Activated CD8-positive, alpha-beta T cell treated with anti-CD3 and anti-CD28 coated beads, Interleukin-2, amount 10 ng/mL, durations not matched to agents 7 days and 5 days (primary cell): ENCODE measurements at regions not wholly inside any gene's neighbourhood (a gene's known extent, or its start where the extent isn't known, plus 50 kb on each side); places are given as distances from the start of the nearest gene placed in this dataset.
"Not testable (repeated sequence)": the region's sequence is repeated elsewhere in the genome, so short reads cannot be mapped to it uniquely, and the experiment has no call there.

Experiments used
- ATAC-seq: fragments of 150-1000 bp; cut with Tn5 transposase; one replicate; pipeline ENCODE4 v1.10.0; 2021; ENCODE audit warnings: moderate library complexity
- CTCF ChIA-PET: fragments of 350-600 bp; sonication (Branson Sonifier 250); formaldehyde crosslinking; loops from one replicate; lab custom pipeline; 2021; ENCODE audit warnings: antibody characterized with exemption; lab: Charles Lee
- POLR2A ChIA-PET: fragments of 350-600 bp; sonication (Branson Sonifier 250); formaldehyde crosslinking; loops from one replicate; lab custom pipeline; 2021; ENCODE audit warnings: antibody characterized with exemption; lab: Charles Lee
- DNase-seq: peaks from one replicate; pipeline ENCODE4 v3.0.0-alpha.2; 2020
- H3K27ac Mint-ChIP-seq: one replicate; pipeline ENCODE4 v1.8.0; 2021; ENCODE audit warnings: mild to moderate bottlenecking, mixed read lengths
- H3K27me3 Mint-ChIP-seq: one replicate; pipeline ENCODE4 v1.8.0; 2021; ENCODE audit warnings: low read depth, mixed read lengths
- H3K36me3 Mint-ChIP-seq: one replicate; pipeline ENCODE4 v1.8.0; 2021; ENCODE audit warnings: low read depth, mixed read lengths
- H3K4me1 Mint-ChIP-seq: one replicate; pipeline ENCODE4 v1.8.0; 2021; ENCODE audit warnings: low read depth, mixed read lengths
- H3K4me3 Mint-ChIP-seq: one replicate; pipeline ENCODE4 v1.8.0; 2021; ENCODE audit warnings: mild to moderate bottlenecking, mixed read lengths
- H3K9me3 Mint-ChIP-seq: one replicate; pipeline ENCODE4 v1.8.0; 2022; ENCODE audit warnings: mixed read lengths; ENCODE audit not compliant: insufficient read depth

GRCh38 chr14:24710403-24711112 lies 76.6 kb upstream of the GZMB start:
- H3K4me3 Mint-ChIP-seq: no peak overlapping the region
- ChIA-PET CTCF (interaction anchor here (0.7 to 5.9 kb wide), 37 partner anchors 9 to 527 kb away, joined by 3 to 87 read pairs (median 4); partner anchors contain the start of genes GZMB and GZMH), POLR2A (no interaction called here)
- H3K27ac Mint-ChIP-seq: no peak overlapping the region
- no peaks in the 10 kb centered on the region for H3K36me3 Mint-ChIP-seq
- H3K9me3 Mint-ChIP-seq: no peaks in the 10 kb centered on the region
- H3K27me3 Mint-ChIP-seq: peaks cover 13% of the 10 kb centered on the region
- ATAC-seq: peak; percentile 81
- H3K4me1 Mint-ChIP-seq: peaks cover 18% of the 10 kb centered on the region
- DNase-seq: peak; percentile 77

DNA sequence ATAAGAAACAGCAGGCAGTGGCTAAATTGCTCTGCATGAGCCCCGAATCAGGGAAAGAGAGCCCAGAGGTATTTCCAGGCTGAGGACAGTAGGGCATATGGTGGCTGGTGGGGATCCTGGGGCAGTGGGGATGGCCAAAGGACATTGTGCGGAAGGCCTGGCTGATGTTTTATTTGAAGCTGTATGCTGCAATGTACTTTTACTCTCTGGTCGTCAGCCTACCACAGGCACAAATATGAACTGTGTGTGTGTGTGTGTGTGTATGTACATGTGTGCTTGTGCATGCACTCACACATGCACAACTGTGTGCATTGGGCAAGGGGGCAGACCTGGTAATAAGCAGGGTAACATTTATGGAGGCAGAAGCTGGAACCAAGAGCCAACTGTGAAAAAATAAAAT lies 74.7 kb upstream of the GZMB start:
- H3K36me3 Mint-ChIP-seq: no peaks in the 10 kb centered on the region
- DNase-seq (no peak), ATAC-seq (no peak)
- H3K9me3 Mint-ChIP-seq: no peaks in the 10 kb centered on the region
- H3K27ac Mint-ChIP-seq: no peak overlapping the region
- POLR2A ChIA-PET: no interaction called here
- H3K4me1 Mint-ChIP-seq: peaks cover 20% of the 10 kb centered on the region
- CTCF ChIA-PET: interaction anchor here (1.2 to 5.9 kb wide), 9 partner anchors 9 to 103 kb away, joined by 4 to 87 read pairs (median 26); no protein-coding TSS in a partner anchor
- H3K4me3 Mint-ChIP-seq: no peak overlapping the region
- peaks cover 5% of the 10 kb centered on the region for H3K27me3 Mint-ChIP-seq

DNA sequence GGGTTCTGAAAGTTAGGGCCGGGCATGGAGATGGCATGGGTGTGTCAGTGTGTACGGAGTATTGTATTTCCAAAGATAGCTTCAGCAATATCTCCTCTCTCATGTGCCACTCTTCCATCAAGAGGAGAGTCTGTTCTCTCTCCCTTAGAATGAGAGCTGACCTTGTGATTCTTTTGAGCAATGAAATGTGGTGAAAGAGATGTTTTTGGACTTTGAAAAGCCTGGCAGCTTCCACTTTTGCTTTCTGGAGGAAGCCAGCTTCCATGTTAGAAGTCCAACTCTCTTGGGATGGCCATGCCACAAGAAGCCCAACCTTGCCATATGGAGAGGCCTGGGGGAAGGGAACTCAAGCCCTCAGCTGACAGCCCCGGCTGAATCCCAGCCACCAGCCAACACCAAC lies 72.4 kb upstream of the GZMB start:
- CTCF ChIA-PET: interaction anchor here (0.9 to 3.3 kb wide), 6 partner anchors 22 to 426 kb away, joined by 3 to 9 read pairs (median 4); no protein-coding TSS in a partner anchor
- H3K9me3 Mint-ChIP-seq: no peaks in the 10 kb centered on the region
- DNase-seq: no peak
- no peak overlapping the region for H3K4me3 Mint-ChIP-seq
- H3K4me1 Mint-ChIP-seq: peaks cover 20% of the 10 kb centered on the region
- peaks cover 4% of the 10 kb centered on the region for H3K27me3 Mint-ChIP-seq
- no peak for ATAC-seq
- no peaks in the 10 kb centered on the region for H3K36me3 Mint-ChIP-seq
- no peak overlapping the region for H3K27ac Mint-ChIP-seq
- POLR2A ChIA-PET: no interaction called here

DNA sequence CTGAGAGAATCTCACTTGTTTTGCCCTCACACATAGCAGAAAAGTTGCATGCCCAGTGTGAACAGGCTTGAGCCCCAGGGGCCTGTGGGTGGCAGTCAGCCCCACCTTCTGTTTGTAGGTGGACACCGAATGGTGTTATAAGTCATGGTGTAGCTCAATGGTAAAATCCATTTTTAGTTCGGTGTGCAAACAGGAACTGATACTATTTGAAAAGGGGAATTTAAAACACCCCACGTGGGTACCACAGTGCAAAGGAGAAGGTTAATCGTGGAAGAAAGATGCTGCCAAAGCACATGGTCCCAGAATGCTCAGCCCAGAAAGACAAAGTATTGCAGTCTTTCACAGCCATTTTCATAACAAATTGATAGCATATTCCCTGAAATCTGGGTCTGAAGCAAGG lies 71.8 kb upstream of the GZMB start:
- no peak overlapping the region for H3K27ac Mint-ChIP-seq
- POLR2A ChIA-PET: no interaction called here
- DNase-seq: no peak
- no peak for ATAC-seq
- no peak overlapping the region for H3K4me3 Mint-ChIP-seq
- peaks cover 19% of the 10 kb centered on the region for H3K4me1 Mint-ChIP-seq
- H3K27me3 Mint-ChIP-seq: peaks cover 4% of the 10 kb centered on the region
- no peaks in the 10 kb centered on the region for H3K36me3 Mint-ChIP-seq
- H3K9me3 Mint-ChIP-seq: no peaks in the 10 kb centered on the region
- CTCF ChIA-PET: interaction anchor here (0.9 to 3.3 kb wide), 6 partner anchors 22 to 426 kb away, joined by 3 to 9 read pairs (median 4); no protein-coding TSS in a partner anchor

GRCh38 chr14:24701062-24701461 lies 67.1 kb upstream of the GZMB start:
- Mint-ChIP-seq H3K27ac (no peak overlapping the region), H3K4me3 (no peak overlapping the region), H3K36me3 (peaks cover 4% of the 10 kb centered on the region), H3K27me3 (no peaks in the 10 kb centered on the region), H3K4me1 (peaks cover 37% of the 10 kb centered on the region), H3K9me3 (peaks cover 3% of the 10 kb centered on the region)
- DNase-seq (no peak), ATAC-seq (no peak)
- ChIA-PET CTCF (interaction anchor here (3.0 kb wide), 1 partner anchor 9 kb away, joined by 40 read pairs; no protein-coding TSS in a partner anchor), POLR2A (no interaction called here)

DNA sequence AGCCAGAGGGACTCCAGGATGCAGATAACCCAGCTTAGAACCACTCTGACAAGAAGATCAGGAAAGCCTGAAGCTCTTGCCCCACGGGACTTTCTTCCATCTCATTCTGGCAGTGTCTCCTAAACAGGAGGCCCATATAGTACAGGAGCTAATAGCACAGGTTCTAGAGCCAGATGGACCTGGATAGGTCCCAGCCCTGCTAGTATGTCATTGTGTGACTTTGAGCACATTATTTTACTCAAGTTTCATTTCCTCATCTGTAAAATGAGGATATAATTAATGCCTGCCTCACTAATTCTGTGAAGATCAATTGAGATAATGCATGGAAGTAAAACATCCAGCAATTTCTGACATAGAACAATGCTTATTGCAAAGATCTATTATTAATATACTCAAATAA lies 66.5 kb upstream of the GZMB start:
- Mint-ChIP-seq H3K27ac (no peak overlapping the region), H3K27me3 (no peaks in the 10 kb centered on the region), H3K4me3 (no peak overlapping the region), H3K4me1 (peaks cover 33% of the 10 kb centered on the region), H3K9me3 (peaks cover 3% of the 10 kb centered on the region), H3K36me3 (peaks cover 4% of the 10 kb centered on the region)
- ATAC-seq: no peak
- POLR2A ChIA-PET: interaction anchor here (0.6 to 0.9 kb wide), 2 partner anchors 21 to 27 kb away, joined by 3 to 5 read pairs; no protein-coding TSS in a partner anchor
- DNase-seq: no peak
- CTCF ChIA-PET: interaction anchor here (0.7 to 3.0 kb wide), 6 partner anchors 10 to 432 kb away, joined by 3 to 40 read pairs (median 8); partner anchors contain the start of gene GZMH

GRCh38 chr14:24699052-24699451 lies 65.1 kb upstream of the GZMB start:
- no peaks in the 10 kb centered on the region for H3K27me3 Mint-ChIP-seq
- ChIA-PET POLR2A (interaction anchor here (1.0 kb wide), 1 partner anchor 25 kb away, joined by 6 read pairs; no protein-coding TSS in a partner anchor), CTCF (interaction anchor here (1.1 to 3.0 kb wide), 5 partner anchors 9 to 434 kb away, joined by 3 to 40 read pairs (median 8); no protein-coding TSS in a partner anchor)
- peaks cover 3% of the 10 kb centered on the region for H3K9me3 Mint-ChIP-seq
- peaks cover 4% of the 10 kb centered on the region for H3K36me3 Mint-ChIP-seq
- peak overlapping the region; percentile 73 for H3K27ac Mint-ChIP-seq
- H3K4me1 Mint-ChIP-seq: peaks cover 32% of the 10 kb centered on the region
- ATAC-seq (no peak), DNase-seq (no peak)
- no peak overlapping the region for H3K4me3 Mint-ChIP-seq

DNA sequence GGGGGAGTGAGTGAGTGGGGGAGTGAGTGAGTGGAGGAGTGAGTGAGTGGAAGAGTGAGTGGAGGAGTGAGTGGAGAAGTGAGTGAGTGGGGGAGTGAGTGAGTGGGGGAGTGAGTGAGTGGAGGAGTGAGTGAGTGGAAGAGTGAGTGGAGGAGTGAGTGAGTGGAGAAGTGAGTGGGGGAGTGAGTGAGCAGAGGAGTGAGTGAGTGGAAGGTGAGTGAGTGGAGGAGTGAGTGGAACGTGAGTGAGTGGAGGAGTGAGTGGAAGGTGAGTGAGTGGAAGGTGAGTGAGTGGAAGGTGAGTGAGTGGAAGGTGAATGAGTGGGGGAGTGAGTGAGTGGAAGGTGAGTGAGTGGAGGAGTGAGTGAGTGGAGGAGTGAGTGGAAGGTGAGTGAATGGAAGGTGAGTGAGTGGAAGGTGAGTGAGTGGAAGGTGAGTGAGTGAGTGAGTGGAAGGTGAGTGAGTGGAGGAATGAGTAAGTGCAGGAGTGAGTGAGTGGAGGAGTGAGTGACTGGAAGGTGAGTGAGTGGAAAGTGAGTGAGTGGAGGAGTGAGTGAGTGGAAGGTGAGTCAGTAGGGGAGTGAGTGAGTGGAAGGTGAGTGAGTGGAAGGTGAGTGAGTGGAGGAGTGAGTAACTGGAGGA lies 62.4 kb upstream of the GZMB start:
- H3K36me3 Mint-ChIP-seq, H3K27ac Mint-ChIP-seq, ATAC-seq, DNase-seq, CTCF ChIA-PET, H3K4me3 Mint-ChIP-seq, POLR2A ChIA-PET, H3K27me3 Mint-ChIP-seq, H3K9me3 Mint-ChIP-seq: not testable (repeated sequence)
- peaks cover 39% of the 10 kb centered on the region for H3K4me1 Mint-ChIP-seq

DNA sequence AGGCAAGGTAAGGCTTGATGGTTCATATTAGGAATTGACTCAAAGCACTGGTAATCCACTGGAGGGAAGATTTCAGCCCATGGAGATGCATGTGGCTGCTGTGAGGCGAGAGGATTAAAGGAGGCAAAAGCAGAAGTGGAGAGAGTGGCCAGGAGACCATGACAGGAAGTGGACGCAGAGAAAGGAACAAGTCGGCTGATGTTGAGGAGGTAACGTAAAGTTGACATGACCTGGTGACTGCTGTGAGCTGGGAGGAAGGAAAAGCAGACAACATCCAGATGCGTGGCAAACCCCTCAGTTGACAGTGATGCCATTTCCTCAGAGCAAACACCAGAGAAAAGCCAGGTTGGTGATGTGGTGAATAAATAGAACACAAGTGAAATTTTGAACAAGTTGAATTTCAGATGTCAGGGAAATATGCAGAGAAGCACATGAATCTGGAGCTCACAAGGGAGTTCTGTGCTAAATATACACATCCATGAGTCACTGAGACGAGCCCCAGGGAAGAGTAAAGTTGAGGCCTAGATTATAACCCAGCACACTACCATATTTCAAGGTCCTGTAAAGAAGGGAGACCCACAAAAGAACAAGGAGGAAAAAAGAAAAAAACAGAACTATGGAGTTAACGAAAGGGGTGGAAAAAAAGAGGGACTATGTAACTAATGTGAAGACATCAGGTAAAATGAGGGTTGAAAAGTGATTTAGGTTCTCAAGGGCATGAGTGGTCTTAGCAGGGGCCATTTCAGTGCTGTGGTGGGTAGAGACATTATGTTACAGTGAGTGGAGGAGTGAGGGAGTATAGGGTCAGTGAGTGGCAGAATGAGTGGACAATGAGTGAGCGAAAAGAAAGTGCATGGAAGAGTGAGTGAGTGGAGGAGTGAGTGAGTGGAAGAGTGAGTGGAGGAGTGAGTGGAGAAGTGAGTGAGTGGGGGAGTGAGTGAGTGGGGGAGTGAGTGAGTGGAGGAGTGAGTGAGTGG lies 61.6 kb upstream of the GZMB start:
- Mint-ChIP-seq H3K27ac (no peak overlapping the region), H3K9me3 (peaks cover under 1% of the 10 kb centered on the region), H3K36me3 (peaks cover 4% of the 10 kb centered on the region), H3K27me3 (no peaks in the 10 kb centered on the region), H3K4me1 (peaks cover 41% of the 10 kb centered on the region), H3K4me3 (no peak overlapping the region)
- DNase-seq (peak; percentile 62), ATAC-seq (peak; percentile 30)
- ChIA-PET CTCF (interaction anchor here (0.9 to 1.5 kb wide), 8 partner anchors 14 to 453 kb away, joined by 3 to 8 read pairs (median 5); partner anchors contain the start of genes GZMH and TINF2), POLR2A (no interaction called here)

DNA sequence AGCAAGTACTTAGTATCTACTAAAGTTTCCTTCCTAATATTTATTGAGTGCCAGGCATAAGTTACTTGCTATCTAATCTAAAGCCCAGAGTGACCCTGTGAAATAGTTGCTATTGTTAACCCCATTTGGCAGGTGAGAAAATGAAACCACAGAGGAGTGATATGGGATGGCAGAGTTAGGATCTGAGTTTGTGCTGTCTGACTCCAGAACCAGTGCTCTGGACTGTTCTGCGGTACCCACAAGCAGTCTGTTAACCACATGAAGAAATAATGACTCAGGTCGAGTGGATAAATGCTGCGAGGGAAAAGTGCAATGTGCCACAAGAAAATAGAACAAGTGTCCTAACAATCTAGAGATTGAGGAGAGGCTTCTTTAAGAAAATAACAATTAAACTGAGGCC lies 60.7 kb upstream of the GZMB start:
- peaks cover 41% of the 10 kb centered on the region for H3K4me1 Mint-ChIP-seq
- POLR2A ChIA-PET: interaction anchor here (3.3 kb wide), 1 partner anchor 29 kb away, joined by 8 read pairs; no protein-coding TSS in a partner anchor
- H3K4me3 Mint-ChIP-seq: no peak overlapping the region
- CTCF ChIA-PET: interaction anchor here (1.2 to 5.2 kb wide), 7 partner anchors 14 to 452 kb away, joined by 4 to 35 read pairs (median 6); partner anchors contain the start of gene TINF2
- no peak for DNase-seq
- ATAC-seq: peak; percentile 16
- H3K36me3 Mint-ChIP-seq: peaks cover 4% of the 10 kb centered on the region
- H3K9me3 Mint-ChIP-seq: no peaks in the 10 kb centered on the region
- no peak overlapping the region for H3K27ac Mint-ChIP-seq
- no peaks in the 10 kb centered on the region for H3K27me3 Mint-ChIP-seq

DNA sequence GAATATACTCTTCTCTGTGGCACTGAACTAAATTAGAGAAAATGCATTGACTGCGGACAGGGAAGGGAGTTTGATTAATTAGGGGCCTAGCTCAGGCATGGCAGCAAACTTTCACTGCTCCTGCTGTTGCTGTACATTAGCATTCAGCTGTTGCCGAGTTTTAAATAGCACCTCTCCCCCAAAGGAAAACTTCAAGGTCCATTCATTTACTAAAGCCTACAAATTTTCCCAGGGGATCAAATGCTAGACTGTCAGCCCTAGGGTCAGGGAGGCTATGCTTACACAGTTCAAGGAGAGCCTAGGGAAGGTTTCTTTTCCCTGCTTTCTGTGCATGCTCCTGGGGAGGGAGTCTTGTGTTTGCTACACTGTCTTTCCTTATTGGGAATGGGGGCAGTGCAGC lies 60.0 kb upstream of the GZMB start:
- Mint-ChIP-seq H3K36me3 (peaks cover 4% of the 10 kb centered on the region), H3K9me3 (no peaks in the 10 kb centered on the region), H3K27ac (no peak overlapping the region), H3K4me1 (peaks cover 38% of the 10 kb centered on the region), H3K27me3 (no peaks in the 10 kb centered on the region), H3K4me3 (no peak overlapping the region)
- ChIA-PET CTCF (interaction anchor here (1.4 to 6.5 kb wide), 9 partner anchors 12 to 257 kb away, joined by 5 to 87 read pairs (median 18); no protein-coding TSS in a partner anchor), POLR2A (interaction anchor here (0.9 to 3.3 kb wide), 5 partner anchors 20 to 85 kb away, joined by 5 to 25 read pairs (median 7); no protein-coding TSS in a partner anchor)
- DNase-seq (no peak), ATAC-seq (no peak)
